ENCODE measurements at regions not wholly inside any gene's neighbourhood (a gene's known extent, or its start where the extent isn't known, plus 50 kb on each side); places are given as distances from the start of the nearest gene placed in this dataset.

GRCh38 chr6:121755485-121755884 is 320.0 kb downstream of the GJA1 start:
- FAIRE-seq = no peak
- CTCF ChIA-PET (ENCODE audit: low intra/inter-chr PET ratio, low total read pairs) = no interaction called here
- BruUV-seq (replicated peaks) = no TSS peak
- DNase-seq (ENCODE audit: low spot score) = no peak
- Histone ChIP-seq H3K9ac (ENCODE audit: insufficient read depth, low read depth, low read length) (no peak overlapping the region), H3K4me3 (replicated peaks in 1 of 3; ENCODE audit: insufficient read depth in 1 of 3, low read depth in 2 of 3, low read length in 3 of 3) (no peak overlapping the region), H3K27me3 (ENCODE audit: control insufficient read depth in 1 of 2, insufficient read depth in 2 of 2, low read length in 2 of 2) (no peaks in the 10 kb centered on the region), H3K27ac (ENCODE audit: extremely low read length, insufficient read depth, low read length) (no peak overlapping the region), H4K20me1 (ENCODE audit: insufficient read depth, low read length) (no peaks in the 10 kb centered on the region), H3K4me2 (ENCODE audit: low read depth, low read length) (no peak overlapping the region), H3K4me1 (ENCODE audit: insufficient read depth, low read length) (no peaks in the 10 kb centered on the region), H2AFZ (ENCODE audit: low read length) (no peak overlapping the region), H3K9me3 (ENCODE audit: low read length) (no peaks in the 10 kb centered on the region), H3K79me2 (ENCODE audit: insufficient read depth, low read length) (no peaks in the 10 kb centered on the region), H3K36me3 (replicated peaks in 1 of 2; ENCODE audit: control insufficient read depth in 1 of 2, insufficient read depth in 2 of 2, low read length in 2 of 2) (no peaks in the 10 kb centered on the region)
- no peak for ATAC-seq
- WGBS (ENCODE audit: low lambda C conversion rate) = 0% methylated on average over 1 of the region's 1 CpG
- intact Hi-C loops (cut with micrococcal nuclease; ENCODE audit: unreplicated experiment) (no loop called here), in situ Hi-C loops (cut with HindIII; ENCODE audit: extremely low pct_ligation_motif_present, low pct_unique_long_range_greater_than_20kb) (no loop called here)
- no peak for TF ChIP-seq ZBTB49 (CRISPR knock-in tag; IDR thresholded peaks at IDR 0.05; ENCODE audit: borderline replicate concordance)
- no peak for TF ChIP-seq TEF (CRISPR knock-in tag; IDR thresholded peaks at IDR 0.05)
- no peak for TF ChIP-seq PRMT3 (CRISPR knock-in tag; IDR thresholded peaks at IDR 0.05; ENCODE audit: borderline replicate concordance, low read depth)
- no peak for TF ChIP-seq NR3C1 (CRISPR knock-in tag; IDR thresholded peaks at IDR 0.05)
- TF ChIP-seq ESRRA (CRISPR knock-in tag; IDR thresholded peaks at IDR 0.05; ENCODE audit: low read depth) = no peak
- TF ChIP-seq MEF2D (CRISPR knock-in tag; IDR thresholded peaks at IDR 0.05) = no peak
- TF ChIP-seq ZBTB21 (CRISPR knock-in tag; IDR thresholded peaks at IDR 0.05) = no peak
- TF ChIP-seq ARID3A (IDR thresholded peaks at IDR 0.05; ENCODE audit: low read depth, low read length) = no peak
- TF ChIP-seq ZNF557 (CRISPR knock-in tag; IDR thresholded peaks at IDR 0.05) = no peak
- TF ChIP-seq TOE1 (CRISPR knock-in tag; IDR thresholded peaks at IDR 0.05) = no peak
- TF ChIP-seq HMGA1 (CRISPR knock-in tag; conservative IDR thresholded peaks at IDR 0.05) = no peak
- no peak for TF ChIP-seq ZBTB39 (CRISPR knock-in tag; IDR thresholded peaks at IDR 0.05)
- TF ChIP-seq STAT6 (CRISPR knock-in tag; IDR thresholded peaks at IDR 0.05; ENCODE audit: borderline replicate concordance) = no peak
- POLR2A ChIA-PET = no interaction called here
